Stimulated activated CD4-positive, alpha-beta T cell treated with anti-CD3 and anti-CD28 coated beads, Interleukin-1b, Interleukin-23, amount 100 ng/mL, for 1 hour (primary cell): ENCODE measurements at regions not wholly inside any gene's neighbourhood (a gene's known extent, or its start where the extent isn't known, plus 50 kb on each side); places are given as distances from the start of the nearest gene placed in this dataset.
"Not testable (repeated sequence)": the region's sequence is repeated elsewhere in the genome, so short reads cannot be mapped to it uniquely, and the experiment has no call there.

Source experiments
- DNase-seq, 2 donors: peaks; one replicate each; pipeline ENCODE4 v3.0.0-alpha.2; 2020; ENCODE audit warnings: low read depth in 2 of 2

DNA sequence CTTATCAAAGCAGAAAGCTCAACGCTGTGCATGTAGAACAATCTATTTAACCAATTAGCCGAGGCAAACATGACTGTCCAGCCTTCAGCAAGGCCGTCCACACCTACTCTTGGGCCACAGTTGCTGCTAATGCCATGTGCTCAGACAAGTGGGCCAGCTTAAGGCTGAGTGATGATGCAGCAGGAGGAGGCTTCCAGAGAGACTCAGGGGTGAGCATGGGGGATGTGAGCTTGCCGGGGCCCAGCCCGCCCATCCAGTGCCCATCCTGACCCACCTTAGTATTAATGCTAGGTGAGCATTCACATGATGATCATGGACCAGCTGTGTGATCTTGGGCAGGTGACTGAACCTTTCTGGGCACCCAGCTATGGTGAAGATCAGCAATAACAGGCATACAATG is 150.1 kb downstream of the TPRA1 start:
- DNase-seq, result no peak

DNA sequence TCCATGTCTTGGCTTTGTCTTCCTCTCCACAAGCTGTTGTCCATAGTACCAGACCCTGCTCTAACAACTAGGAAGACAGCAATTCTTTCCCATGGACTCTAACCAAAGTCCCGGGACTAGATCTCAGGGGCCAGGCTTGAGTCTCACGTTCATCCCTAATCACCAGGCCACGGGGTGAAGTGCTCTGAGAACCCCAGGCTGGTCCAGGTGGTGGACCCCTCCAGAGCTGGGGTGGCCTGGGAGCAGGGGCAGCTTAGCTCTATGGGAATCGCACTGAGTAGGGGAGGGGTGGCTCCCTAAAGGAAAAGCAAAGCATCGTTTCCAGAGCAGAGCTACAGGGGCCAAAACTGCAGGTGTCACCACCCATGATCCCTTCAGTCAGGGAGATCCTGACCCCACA is 150.9 kb downstream of the TPRA1 start:
- DNase-seq, result no peak

DNA sequence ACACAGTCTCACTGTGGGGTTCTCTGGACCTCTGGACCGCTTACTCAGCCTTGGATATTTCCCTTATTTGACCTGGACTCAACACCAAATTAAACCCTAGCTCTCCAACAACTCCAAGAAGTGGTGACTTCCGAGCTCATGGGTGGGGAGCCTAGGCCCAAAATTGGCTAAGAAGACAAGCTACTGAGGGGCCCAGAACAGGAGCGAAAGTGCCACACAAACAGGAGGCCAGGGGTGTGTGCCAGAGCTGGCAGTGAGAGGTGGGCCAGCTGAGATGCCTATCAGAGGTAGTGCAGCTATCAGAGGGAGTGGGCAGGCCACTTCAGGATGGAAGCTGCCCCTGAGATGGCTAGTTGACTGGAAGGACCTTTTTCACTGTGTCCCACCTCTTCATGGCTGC is 151.1 kb upstream of the PRR20G start:
- no peak for DNase-seq

DNA sequence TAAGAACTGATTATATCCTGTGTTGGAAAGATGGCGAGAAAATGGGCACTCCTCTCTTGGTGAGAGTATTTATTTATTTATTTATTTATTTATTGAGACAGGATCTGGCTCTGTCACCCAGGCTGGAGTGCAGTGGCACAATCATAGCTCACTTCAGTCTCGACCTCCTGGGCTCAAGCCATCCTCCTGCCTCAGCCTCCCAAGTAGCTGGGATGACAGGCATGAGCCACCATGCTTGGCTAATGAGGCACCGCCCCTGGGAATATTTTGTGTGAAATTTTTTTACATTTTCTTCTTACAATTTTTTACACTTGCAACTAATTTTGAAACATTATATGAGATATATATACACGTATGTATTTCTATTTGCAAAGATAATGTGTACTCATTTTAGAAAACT is 150.5 kb upstream of the PRR20G start:
- DNase-seq, result no peak

DNA sequence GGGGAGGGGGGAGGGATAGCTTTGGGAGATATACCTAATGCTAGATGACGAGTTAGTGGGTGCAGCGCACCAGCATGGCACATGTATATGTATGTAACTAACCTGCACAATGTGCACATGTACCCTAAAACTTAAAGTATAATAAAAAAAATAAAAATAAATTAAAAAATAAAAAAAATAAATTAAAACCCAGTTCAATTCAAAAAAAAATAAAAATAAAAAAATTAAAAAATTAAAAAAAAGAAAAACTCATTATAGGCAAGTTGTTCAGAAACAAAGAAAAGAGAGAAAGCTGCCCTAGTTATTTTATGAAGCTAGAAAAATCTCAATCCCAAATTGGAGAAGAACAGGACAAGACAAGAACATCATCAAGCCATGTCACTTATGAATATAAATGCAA is 147.5 kb upstream of the PRR20G start:
- not testable (repeated sequence) for DNase-seq

DNA sequence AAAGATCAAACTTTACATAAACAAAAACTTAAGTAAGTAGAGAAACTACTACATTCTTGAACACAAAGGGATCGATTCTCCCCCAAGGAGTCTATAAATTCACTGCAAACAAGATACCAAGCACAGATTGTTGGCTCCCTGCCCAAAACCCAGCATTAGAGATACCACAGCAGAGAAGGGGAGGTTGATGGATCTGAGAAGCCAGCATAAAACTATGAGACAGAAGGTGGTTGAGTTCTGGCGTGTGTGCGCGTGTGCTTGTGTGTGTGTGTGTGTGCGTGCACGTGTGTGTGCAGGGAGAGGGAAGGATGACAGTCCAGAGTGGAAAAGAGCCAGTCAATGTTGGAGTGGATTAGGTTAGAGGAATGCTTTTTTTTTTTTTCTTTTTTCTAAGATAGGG is 143.2 kb upstream of the PRR20G start:
- no peak for DNase-seq

DNA sequence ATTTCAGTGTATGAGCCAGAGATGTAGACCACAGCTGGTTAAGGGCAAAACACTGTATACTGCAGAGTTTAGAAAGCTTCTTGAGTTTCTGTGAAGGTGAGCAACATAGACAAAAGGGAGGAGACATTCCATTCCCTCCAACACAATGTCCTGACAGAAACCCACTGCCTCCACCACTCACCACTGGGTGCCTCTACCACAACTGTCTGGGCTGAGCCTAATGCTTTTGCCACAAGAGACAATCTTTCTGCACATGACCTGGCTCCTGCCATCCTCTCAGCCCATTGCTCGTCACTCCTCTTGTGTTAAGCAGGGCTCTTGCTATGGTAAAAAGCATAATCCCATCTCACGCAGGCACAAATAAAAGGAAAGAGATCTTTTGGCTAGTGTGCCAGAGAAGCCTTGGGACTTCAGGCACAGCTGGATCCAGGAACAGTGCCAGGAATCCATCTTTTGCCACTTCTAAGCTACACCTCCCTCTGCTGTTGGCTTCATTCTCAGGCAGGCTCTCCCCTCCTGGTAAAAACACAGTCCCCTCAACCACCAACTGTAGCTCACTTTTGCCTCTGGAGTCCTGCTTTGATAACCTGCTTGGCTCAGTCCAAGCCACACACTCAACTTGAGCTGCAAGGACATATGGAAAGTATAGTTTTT is 140.6 kb upstream of the PRR20G start:
- DNase-seq, result no peak

DNA sequence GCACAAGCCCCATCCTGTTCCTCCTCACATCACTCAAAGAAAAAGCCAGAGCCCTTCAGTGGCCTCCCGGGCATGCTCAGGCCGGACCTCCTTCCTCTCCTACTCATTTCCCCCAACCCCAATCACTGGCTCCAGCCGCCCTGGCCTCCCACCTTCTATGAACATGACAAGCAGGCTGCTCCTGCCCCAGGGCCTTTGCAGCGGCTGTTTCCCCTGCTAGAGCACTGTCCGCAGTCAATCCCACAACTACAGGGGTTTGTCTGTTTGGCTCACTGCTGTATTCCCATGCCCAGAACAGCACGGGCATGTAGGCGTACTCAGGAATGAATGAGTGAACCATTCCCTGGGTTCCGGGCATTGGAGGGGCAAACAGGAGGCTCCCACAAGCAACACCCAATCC is 139.8 kb upstream of the PRR20G start:
- DNase-seq, result no peak

DNA sequence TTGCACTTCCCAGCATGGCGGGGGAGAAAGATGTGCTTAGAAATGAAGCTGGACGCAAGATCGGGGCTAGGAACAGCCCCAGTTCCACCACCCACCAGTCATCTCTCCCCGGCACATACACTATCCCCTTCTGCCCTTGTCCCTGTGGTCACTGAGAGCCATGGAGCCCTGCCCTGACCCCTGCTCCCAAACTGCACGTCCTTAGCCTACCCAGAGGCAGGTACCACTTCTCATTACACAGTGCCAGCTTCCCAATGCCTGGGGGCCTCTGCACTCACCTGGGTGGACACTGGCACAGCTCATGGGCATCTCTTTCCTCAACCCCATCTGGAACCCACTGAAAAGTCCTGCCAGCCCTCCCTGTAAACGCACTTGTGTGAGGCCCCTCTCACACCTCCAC is 139.3 kb upstream of the PRR20G start:
- DNase-seq, result no peak

DNA sequence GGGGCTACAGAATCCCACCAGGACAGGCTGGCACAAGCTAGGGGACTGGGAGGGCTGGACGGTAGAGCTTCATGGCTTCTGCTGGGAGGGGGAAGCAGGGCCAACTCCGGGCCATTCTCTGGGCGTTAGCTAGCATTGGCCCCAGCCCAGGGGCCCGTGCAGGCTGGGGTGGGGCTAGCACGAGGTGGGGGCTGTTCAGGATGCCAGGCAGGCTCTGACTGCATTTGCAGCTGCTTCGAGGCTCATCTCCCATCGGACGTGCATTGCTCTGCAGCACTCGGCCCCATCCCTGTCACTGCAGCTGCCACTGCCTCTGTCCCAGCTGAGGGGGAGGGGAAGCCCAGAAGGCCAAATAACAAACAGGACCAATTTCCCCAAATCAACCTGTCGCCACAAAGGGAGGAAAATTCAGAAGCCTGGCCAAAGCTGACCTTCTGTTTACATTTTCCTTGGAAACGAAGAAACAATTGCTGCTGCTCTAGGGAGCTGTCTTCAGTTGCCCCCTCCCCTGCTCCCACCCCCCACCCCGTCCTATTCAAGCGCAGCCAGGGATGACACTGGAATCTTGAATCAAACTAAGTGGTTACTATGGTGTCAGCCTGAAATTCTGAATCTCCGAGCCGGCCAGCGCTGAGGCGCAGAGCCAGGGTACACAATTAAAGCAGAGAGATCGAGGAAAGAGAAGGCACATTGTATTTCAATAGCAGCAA is 138.8 kb upstream of the PRR20G start:
- DNase-seq, result no peak

DNA sequence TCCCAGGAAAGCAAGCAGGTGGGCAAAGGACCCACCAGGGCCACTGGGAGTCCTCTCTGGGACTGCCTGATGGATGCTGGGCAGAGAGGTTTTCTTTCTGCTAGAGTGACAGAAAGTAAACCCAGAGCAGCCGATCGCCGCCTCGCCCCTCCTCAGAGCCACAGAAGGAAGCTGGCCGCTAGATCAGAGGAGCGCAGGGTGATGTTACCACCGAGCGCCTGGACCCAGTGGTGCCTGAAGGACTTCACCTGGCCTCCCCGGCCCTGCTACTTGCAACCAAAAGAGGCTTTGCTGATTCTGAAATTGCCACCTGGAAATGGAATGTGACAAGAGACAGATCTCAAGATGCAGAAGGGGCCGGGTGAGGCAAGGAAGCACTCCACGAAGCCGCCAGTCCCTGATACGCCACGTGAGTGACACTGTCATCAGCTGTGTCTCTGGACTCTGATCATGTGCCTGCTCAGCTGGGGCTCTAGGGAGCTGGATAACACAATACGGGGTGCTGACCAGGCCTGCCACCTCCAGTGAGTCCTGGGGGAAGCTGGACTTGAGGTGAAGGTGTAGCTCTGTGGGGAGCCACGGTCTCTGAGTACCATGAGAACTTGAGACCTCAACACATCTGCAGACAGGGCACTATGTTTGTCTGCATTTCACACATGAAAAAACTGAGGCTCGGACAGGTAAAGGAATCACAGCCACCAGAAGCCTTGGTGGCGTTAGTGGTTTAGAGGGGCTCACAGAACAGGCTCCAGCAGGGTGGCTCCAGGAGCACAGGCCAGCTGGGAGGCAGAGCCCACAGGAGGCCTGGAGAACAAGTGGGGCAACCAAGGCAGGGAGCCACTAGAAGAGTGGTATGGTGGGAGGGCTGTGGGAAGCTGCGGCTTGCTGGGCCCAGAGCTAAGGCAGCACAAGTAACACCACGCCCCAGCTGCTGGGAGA is 137.9 kb upstream of the PRR20G start:
- no peak for DNase-seq

DNA sequence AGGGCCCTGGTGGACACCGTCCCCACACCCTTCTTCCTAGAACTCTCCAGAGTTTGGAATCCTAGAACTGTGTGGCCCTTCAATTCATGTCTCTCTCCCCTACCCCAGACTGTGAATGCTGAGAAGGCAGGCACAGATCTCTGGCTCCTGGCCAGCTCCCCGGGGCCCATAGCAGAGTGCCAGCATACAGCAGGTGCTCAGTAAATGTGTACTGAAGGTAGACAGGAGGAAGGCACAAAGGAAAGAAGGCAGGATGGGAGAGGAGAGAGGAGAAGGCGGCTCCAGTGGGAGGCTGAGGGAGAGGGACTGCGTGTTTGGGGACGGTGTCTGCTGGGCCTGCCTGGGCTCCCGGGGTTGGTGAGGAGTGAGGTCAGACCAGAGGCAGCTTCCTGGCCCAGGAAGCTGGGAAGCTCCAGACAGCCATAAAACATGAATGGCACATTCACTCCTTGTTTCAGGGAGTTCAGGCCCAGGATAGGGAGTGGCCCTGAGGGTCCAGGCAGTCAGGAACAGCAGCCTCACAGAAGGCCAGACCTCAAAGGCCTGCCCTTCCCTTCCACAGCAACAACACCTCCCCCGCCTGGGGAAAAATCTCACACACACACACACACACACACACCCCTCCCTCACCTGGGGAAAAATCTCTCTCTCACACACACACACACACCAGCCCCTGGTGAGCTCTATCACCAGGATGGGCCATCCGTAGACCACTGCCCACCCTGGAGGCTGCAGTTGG is 137.1 kb upstream of the PRR20G start:
- no peak for DNase-seq

DNA sequence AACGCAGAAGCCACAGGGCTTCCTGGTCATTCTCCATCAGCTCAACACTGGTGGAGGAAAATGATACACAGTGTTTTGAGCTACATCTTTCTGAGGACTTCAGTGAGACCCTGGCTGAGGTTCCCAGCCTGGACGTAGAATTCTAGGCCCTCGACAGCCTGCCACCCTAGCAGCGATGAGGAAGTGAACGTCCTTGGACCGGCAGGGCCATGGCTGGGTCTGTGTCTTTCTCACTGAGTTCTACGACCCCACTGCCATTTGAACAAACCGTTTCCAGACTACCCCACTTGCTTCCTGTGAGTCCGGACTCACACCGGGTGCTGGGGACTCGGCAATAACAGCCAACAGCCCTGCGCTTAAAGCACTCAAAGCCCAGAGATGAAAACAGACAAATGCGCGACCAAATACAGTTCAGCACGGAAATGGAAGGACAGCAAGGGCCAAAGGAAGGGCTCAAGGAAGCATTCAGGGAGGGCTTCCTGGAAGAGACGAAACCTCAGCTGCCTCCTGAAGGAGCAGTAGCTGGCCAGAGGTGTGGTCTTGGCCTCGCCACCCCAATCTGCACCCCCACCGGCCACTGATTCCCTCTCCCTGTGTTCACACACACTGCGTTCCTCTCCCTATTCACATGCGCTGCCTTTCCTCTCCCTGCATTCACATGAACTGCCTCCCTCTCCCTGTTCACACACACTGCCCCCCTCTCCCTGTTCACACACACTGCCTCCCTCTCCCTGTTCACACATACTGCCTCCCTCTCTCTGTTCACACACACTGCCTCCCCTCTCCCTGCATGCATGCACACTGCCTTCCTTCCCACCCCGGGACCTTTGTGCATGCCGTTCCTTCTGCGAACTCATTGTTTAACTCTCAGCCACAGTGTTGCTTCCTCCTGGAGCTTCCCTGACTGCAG is 136.3 kb upstream of the PRR20G start:
- DNase-seq, result no peak

DNA sequence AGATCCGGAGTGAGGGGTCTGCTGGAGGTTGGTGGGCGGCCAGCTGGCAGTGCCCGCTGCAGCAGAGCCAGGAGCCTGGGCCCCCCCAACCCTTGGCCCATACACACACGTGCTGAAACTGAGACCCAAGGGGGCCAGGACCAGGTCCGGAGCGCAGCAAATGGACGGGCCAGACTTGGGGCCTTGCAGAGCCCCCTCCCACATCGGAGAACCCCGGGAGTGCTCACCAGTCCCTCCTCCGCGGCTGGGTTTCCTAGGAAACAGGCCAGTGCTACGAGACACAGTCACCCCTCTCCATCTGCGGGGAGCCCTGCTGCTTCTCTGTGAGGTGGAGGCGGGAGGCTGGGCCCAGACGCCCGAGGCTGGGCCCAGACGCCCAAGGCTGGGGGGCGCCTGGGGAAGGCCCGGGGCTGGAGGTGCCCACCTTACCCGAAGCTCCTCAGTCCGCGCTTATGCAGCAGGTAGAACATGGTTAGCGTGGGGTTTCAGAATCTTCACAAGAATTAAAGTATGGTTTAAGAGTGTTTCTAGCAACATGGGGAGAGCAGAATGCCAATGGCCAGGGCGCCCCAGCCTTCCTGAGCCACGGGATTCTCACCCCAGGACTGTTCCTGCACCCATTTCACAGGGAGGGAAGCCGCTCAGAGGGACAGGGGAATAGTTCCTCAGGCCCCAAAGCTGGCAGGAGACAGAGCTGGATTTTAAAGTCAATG is 135.0 kb upstream of the PRR20G start:
- DNase-seq, result no peak

DNA sequence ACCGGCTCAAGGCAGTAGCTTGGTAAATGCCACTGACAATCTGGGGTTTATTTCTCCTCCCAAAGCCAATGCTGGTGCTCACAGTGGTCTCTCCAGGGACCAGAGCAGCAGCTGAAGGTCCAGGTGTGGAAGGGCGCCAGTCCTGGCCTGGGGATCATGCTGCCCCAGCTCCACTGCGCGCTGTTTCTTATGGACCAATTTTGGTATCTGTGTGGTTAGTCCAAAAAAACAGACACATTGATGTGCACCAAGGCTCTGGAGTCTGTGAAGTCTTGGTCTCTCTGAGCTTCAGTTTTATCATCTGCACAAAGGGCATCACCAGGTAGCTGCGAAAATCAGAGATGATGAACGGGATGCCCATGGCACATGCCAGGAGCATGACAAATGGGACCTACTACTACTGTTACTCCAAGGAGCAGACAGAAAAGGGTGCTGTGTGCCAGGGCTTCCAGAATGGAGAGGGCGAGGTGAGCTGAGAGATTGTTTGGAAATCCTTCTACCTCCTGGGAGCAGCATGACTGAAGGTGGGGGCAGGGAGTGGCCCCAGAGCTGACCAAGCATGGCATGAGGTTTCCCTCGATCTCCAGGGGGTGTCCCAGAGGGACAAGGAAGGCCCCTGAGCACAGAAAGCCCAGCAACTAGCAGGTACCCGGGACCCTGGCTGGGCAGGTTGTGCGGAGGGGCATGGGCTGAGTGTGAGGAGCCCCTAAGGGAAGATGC is 134.3 kb upstream of the PRR20G start:
- DNase-seq, result no peak

DNA sequence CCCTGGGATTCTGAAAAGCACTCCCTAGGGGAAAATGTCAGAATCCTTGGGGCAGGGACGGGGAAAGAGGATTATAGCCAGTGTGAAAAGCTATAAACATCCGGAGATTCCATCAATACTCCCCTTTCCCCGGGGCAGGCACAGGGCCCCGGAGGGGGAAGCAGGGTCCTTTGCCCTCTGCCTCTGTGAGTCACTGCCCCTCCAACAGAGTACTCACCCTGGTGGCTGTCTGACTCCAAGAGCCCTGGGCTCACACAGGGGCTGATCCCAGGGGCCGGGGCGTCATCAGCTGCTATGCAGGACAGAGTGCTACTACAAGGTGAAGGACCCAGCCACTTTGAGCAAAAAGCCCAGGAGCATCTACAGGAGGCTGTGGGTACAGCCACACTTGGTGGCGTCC is 133.0 kb upstream of the PRR20G start:
- DNase-seq, result no peak

DNA sequence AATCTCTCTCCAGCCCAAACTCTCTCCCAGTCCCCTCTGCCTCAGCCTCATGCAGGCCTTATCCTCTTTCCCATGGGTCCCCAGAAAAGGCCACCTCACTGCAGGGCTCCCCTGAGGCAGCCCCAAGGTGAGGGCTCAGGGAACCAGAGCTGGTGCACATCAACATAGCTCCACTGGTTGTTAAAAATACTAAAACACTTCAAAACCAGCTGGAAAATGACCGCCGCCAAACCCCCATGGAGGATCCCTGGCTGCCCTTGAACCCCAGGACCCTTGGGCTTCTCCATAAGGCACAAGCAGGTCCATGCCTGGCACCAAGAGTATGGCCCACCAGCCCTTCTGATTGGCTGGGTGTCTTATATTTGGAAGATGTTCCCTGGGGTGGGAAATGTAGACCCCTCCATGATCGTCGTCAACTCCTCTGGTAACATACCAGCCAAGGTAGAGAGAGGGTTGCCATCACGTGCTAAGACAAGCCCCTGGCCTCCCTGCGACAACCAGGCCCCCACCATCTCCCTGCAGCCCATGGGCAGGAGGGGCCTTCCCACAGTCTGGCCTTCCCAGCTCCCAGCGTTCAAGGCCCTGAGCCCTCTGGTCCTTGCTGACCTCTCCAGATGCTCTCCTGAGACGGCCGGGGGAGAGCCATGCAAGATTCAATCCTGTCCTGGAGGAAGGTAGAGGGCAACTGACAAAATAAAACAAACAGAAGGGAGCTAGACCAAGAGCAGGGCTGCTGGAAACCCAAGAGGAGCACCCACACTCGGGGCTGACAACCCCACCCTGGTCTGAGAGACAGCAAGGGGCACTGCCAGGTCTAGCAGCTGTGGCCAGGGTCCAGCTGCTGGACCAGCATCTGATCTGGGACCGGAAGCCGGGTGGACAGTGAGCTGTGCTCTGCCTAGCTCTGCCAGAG is 132.1 kb upstream of the PRR20G start:
- no peak for DNase-seq

DNA sequence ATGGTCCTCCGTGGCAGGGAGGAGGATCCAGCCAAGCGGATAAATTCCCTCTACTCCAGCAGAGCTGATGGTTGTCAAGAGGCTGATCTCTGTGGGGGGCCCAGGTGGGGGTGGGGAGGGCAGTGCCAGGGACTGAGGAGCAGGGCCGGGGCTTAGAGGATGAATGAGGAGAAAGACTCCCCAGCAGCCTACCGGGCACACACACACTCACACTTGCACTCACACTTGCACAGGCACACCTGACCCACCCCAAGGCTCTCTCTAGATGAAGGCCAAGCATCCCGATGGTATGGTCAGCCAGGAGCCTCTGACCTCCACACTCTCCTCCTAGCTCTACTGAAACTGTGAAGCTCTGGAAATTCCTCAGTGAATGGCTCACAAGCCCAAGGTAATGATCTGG is 131.3 kb upstream of the PRR20G start:
- DNase-seq, result no peak
